Hepatocyte (in vitro differentiated cells): ENCODE measurements at regions not wholly inside any gene's neighbourhood (a gene's known extent, or its start where the extent isn't known, plus 50 kb on each side); places are given as distances from the start of the nearest gene placed in this dataset.

Experiments
- CTCF ChIP-seq: fragments of 200-600 bp; sonication (generic); IDR thresholded peaks from 2 replicates; pipeline ENCODE4 v1.5.1; 2016; ENCODE audit warnings: antibody characterized with exemption, mild to moderate bottlenecking; ENCODE audit not compliant: poor library complexity
- EZH2 ChIP-seq: fragments of 200-600 bp; sonication (generic); IDR thresholded peaks from 2 replicates; pipeline ENCODE4 v1.6.1; 2016; ENCODE audit warnings: antibody characterized with exemption, mild to moderate bottlenecking, borderline replicate concordance

- no peak for TF ChIP-seq CTCF
- TF ChIP-seq EZH2: no peak
Measured at GRCh38 chr3:34387826-34388564, 589.6 kb downstream of the PDCD6IP start.
